OCI-LY7 (cell line): ENCODE measurements at regions not wholly inside any gene's neighbourhood (a gene's known extent, or its start where the extent isn't known, plus 50 kb on each side); places are given as distances from the start of the nearest gene placed in this dataset.

ENCODE experiments used
- EZH2phosphoT487 ChIP-seq: fragments of 200-600 bp; sonication (generic); IDR thresholded peaks from 2 replicates; pipeline ENCODE4 v1.6.1; 2018; ENCODE audit warnings: low read depth, borderline replicate concordance, mild to moderate bottlenecking, mixed run types, antibody characterized with exemption, low read length, moderate library complexity, mixed read lengths
- TF ChIP-seq, protein P1 (sequence below): fragments of 200-600 bp; sonication (generic); conservative IDR thresholded peaks from 2 replicates; pipeline ENCODE4 v1.5.1; 2014; ENCODE audit warnings: mild to moderate bottlenecking, antibody characterized with exemption, low read length, moderate library complexity, mixed read lengths

DNA sequence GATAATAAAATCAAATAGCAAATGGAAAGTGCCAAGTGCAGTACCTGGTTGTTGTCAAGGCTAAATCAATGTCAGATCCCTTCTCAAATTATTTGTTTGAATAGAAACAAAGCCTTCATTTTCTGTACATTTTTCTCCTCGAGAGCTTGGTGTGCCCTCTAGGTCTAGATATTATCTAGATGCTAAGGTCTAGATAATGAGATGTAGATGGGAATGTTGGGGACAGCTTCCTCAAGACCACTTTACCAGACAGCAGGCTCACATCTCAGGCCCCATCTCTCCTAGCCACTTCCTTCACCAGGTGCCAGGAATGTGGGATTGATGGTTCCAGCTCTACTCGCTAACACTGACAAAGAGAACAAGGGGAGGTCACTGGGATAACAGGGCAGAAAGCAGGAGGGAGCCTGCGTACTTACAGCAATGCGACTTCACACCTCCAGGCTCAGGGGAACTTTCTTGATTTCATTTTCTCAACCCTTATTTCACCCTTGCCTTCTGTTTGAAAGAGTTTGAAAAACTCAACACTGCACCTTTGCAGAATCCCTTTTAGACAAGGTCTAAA, 451.4 kb upstream of the VSTM2A start:
- TF ChIP-seq, protein P1, sequence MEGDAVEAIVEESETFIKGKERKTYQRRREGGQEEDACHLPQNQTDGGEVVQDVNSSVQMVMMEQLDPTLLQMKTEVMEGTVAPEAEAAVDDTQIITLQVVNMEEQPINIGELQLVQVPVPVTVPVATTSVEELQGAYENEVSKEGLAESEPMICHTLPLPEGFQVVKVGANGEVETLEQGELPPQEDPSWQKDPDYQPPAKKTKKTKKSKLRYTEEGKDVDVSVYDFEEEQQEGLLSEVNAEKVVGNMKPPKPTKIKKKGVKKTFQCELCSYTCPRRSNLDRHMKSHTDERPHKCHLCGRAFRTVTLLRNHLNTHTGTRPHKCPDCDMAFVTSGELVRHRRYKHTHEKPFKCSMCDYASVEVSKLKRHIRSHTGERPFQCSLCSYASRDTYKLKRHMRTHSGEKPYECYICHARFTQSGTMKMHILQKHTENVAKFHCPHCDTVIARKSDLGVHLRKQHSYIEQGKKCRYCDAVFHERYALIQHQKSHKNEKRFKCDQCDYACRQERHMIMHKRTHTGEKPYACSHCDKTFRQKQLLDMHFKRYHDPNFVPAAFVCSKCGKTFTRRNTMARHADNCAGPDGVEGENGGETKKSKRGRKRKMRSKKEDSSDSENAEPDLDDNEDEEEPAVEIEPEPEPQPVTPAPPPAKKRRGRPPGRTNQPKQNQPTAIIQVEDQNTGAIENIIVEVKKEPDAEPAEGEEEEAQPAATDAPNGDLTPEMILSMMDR, result no peak
- no peak for TF ChIP-seq EZH2phosphoT487
